HG03439 (cell line): ENCODE measurements at regions not wholly inside any gene's neighbourhood (a gene's known extent, or its start where the extent isn't known, plus 50 kb on each side); places are given as distances from the start of the nearest gene placed in this dataset.

ENCODE experiments used
- ATAC-seq: cut with Tn5 transposase; IDR thresholded peaks from one replicate; pipeline ENCODE4 v1.9.1; 2021; ENCODE audit warnings: mild to moderate bottlenecking, moderate library complexity; ENCODE audit not compliant: unreplicated experiment

- ATAC-seq = no peak
Observed at GRCh38 chr19:31908496-31909225, 436.7 kb upstream of the ZNF507 start.

DNA sequence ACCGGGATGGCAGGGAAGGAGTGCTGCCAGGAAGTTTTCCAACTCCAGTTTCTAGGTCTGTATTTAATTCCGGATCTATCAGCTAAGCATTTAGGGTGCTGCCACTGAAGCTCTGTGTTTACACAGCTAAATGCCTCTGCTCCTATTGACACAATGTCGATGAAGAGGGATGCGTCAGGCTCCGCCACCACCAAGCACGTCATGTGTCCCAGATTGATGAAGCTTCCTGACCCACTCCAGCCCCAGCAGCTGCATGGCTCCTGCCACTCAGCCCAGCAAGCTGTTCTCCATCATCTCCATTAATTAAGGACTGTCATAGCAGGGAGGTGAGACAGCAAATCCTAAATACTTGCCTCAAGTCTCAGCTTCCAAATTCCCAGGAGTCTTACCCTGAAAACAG is 435.2 kb upstream of the ZNF507 start:
- no peak for ATAC-seq

GRCh38 chr19:31911577-31911976 is 433.8 kb upstream of the ZNF507 start:
- no peak for ATAC-seq

- no peak for ATAC-seq
Observed at GRCh38 chr19:31913103-31913661, 432.2 kb upstream of the ZNF507 start.

GRCh38 chr19:31930401-31930800 is 415.0 kb upstream of the ZNF507 start:
- ATAC-seq = no peak

- ATAC-seq = no peak
Observed at GRCh38 chr19:31937983-31938382, 407.4 kb upstream of the ZNF507 start.

DNA sequence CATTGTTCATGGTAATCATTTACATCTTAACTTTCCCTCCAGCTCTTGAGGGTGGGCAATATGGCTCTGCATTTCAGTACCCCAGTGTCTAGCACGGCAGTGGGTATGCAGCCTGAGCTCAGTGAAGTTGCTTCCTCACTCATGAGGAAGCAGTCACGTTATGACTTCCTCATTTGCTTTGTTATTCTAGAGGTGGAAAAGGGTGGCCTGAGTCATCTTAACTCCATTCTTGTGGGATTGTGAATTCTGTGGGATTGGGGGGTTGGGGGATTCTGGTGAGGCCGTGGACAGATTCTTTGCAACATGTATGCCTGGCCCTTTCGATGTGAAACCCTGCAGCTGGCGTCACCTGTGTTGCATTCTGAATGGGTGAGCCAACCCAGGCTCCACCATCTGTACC is 406.7 kb upstream of the ZNF507 start:
- ATAC-seq = no peak

- ATAC-seq = no peak
Observed at GRCh38 chr19:31940396-31940795, 405.0 kb upstream of the ZNF507 start.

DNA sequence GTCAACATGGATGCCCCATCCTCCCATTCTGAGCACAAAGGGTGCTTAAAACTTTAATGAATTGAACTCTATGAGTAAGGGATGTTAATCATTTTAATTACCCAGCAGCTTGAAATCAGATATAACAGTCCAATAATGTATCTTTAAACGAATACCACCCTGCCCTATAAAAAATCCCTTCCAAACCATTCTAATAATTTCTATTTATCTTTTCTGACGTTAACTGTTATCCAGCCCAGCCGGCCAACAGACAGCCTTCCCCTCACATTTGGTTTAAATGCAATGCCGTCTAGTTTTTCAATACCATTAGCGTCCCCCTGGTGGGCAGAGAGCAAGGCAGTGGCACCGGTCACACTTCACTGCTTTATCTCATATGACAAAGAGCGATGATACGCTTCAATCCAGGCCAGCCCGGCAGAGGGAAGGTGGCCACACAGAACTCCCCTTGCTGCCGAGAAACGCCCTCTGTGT is 402.2 kb upstream of the ZNF507 start:
- no peak for ATAC-seq

DNA sequence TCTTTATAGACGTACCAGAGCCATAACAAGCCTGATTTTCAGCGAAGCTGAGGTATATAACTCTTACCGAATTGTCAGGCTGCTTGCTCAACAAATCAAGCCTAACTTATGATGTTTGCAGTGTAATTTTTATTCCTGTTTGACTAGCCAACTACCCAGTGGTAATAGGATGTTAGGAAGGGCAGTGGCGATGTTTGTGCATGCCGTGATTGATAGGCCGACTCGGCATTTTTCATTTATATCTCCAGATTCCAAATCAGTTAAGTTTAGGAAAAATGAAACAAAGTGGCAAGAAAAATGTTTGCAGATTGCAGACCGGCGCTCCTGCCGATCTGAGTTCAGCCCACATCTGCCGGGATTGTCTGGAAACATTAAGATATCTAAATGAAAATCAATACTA is 401.6 kb upstream of the ZNF507 start:
- ATAC-seq = no peak

GRCh38 chr19:31944326-31944725 is 401.1 kb upstream of the ZNF507 start:
- ATAC-seq = no peak

GRCh38 chr19:31946491-31946890 is 398.9 kb upstream of the ZNF507 start:
- ATAC-seq = no peak

DNA sequence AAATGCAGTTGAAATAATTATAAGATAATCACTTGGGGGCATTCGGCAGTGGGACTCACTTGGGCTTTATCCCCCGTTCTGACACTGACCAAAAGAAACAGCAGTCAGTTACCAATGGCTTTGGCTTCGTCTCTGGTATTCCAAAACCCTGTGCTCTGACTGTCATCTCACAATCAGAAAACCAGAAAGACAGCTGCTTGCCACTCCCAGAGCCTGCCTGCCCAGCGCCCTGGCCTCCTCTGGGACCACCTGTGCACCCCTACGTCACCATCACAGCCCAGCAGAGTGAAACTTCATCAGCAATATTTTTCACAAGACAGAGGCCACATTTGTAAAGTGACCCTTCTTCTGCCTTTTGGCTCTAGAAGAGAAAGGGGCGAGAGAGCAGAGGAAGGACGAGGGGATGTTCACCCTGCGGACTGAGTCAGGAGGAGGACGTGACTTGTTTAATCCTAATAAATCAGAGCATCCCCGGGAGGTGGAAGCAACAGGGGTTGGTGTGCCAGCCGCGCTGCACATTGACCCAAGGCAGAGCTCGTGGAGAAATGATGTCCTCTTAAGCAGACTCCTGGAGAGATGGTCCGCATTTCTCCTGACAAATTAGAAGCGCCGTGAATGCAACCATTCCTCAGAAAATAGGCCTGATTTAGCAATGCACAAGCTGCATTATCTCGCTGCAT is 397.8 kb upstream of the ZNF507 start:
- ATAC-seq = no peak

- no peak for ATAC-seq
Observed at GRCh38 chr19:31952693-31953092, 392.7 kb upstream of the ZNF507 start.

DNA sequence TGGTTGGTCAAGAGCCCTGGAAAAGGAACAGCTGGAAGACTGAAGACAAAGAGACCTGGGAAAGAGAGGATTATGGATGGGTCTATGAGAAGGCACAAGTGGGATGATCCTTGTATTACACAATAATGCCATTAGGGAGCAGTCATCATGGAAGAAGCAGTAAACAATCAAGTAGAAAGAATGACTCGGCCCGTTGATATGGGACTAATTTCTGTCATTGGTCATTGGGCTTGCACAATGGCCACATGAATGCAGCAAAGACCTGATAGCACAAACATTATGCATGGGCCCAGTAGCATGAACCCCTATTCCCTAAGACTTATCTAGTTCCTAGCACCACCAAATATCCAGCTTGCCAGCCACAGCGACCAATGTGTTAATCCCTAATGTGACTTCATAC is 390.3 kb upstream of the ZNF507 start:
- no peak for ATAC-seq

DNA sequence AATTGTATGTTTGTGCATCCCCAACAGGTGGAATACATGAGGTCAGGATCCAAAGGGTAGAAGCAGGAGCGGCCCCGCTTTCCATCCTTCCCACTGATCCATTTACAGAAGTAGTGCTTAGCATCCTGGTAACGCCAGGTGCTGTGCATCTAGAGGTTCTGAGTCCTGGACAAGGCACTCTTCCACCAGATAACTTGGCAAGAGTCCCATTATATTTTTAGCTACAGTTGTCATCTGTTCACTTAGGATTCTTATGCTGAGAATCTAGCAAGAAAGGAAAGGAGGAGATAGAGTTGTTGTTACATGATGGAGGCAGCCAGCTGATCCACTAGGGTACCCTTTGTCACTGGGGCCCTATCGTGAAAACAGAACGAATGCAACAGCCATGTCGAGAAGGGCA is 389.5 kb upstream of the ZNF507 start:
- no peak for ATAC-seq

- ATAC-seq = no peak
Observed at GRCh38 chr19:31956771-31957392, 388.5 kb upstream of the ZNF507 start.

DNA sequence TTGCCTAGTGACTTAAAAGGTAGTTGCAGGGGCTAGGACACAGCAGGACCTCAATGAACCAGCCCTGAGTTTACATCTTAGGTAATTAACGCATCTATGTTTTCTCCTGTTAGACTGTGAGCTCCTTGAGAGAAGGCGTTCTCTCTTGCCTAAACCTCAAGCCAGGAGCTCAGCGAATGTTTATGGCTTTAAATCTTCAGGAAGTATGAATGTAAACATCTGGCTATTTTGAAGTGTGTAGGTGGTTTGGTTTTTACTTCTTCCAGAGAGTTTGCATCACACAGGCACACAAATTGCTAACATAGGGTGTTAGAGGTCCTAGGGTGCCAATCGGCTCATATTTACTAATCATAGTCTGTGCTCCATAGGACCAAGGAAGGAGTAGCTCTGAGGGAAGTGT is 387.7 kb upstream of the ZNF507 start:
- no peak for ATAC-seq

- ATAC-seq = no peak
Observed at GRCh38 chr19:31959527-31960018, 385.8 kb upstream of the ZNF507 start.

- ATAC-seq = no peak
Observed at GRCh38 chr19:31960474-31960873, 384.9 kb upstream of the ZNF507 start.

DNA sequence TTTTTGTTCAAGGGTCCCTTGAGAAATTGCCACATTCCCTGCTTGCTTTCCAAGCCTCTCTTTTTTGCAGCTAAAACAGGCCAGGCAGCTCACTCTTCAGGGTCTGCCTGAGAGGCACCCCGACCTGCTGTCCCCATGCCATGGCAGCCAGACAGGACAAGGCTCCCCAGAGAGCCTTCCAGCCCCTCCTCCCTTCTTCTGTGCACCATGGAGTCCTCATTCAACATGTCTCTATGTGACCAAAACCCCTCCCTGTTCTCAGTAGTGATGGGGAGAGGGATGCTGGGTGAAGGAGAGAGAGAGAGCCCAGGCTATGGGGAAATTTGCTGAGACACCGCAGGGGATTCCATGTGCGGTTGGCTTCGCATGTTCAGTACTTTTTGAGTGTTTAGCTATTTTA is 384.2 kb upstream of the ZNF507 start:
- no peak for ATAC-seq

- ATAC-seq = no peak
Observed at GRCh38 chr19:31961667-31962066, 383.7 kb upstream of the ZNF507 start.
